ENCODE measurements at regions not wholly inside any gene's neighbourhood (a gene's known extent, or its start where the extent isn't known, plus 50 kb on each side); places are given as distances from the start of the nearest gene placed in this dataset.

- TF ChIP-seq POLR2A (IDR thresholded peaks at IDR 0.05) (no peak), CTCF (IDR thresholded peaks at IDR 0.05) (no peak), POLR2AphosphoS5 (IDR thresholded peaks at IDR 0.05) (no peak)
Measured at GRCh38 chr2:61693744-61694143, 155.6 kb upstream of the XPO1 start.

Measured in breast epithelium (tissue), 3 donors.